HepG2 (cell line): ENCODE measurements at regions not wholly inside any gene's neighbourhood (a gene's known extent, or its start where the extent isn't known, plus 50 kb on each side); places are given as distances from the start of the nearest gene placed in this dataset.
A peak's percentile ranks its signal among the peaks of the same experiment; 100 is the strongest.

Experiments
- ATAC-seq: fragments of 200-7000 bp; cut with Tn5 transposase; 3 replicates; pipeline ENCODE4 v1.9.1; 2020; ENCODE audit warnings: mild to moderate bottlenecking, moderate library complexity
- BruUV-seq: library from RNA; stranded (reverse); fragments of 400-500 nt; replicated peaks from 2 replicates; lab custom pipeline; 2021; lab: Mats Ljungman, UMichigan
- CTCF ChIA-PET: fragments of 300-600 bp; formaldehyde crosslinking; extraction: SDS; loops from one replicate; lab custom pipeline; 2021; ENCODE audit warnings: low total read pairs, inconsistent platforms, low intra/inter-chr PET ratio; lab: Yijun Ruan, JAX
- POLR2A ChIA-PET: fragments of 350-600 bp; sonication (Branson Sonifier 250); formaldehyde crosslinking; loops from one replicate; lab custom pipeline; 2020; ENCODE audit warnings: antibody characterized with exemption, inconsistent platforms; lab: Yijun Ruan, JAX
- DNase-seq: peaks from one replicate; pipeline ENCODE4 v3.0.0-alpha.2; 2015; ENCODE audit warnings: low spot score
- FAIRE-seq: peaks from 3 replicates; lab custom pipeline; 2011; peaks lifted over from hg19 to GRCh38; lab: Jason Lieb, UNC
- H2AFZ ChIP-seq: one replicate; pipeline ENCODE4 v1.6.1; 2011; ENCODE audit warnings: low read length, inconsistent platforms
- H3K27ac ChIP-seq: fragments of 300-600 bp; 3 replicates; pipeline ENCODE4 v1.8.0; 2011; ENCODE audit warnings: mixed run types, mild to moderate bottlenecking, mixed read lengths, low read length, inconsistent platforms; ENCODE audit not compliant: insufficient read depth; ENCODE audit errors: extremely low read length
- H3K27me3 ChIP-seq, 2 experiments: fragments of 200-600 bp in 1 of 2; 2 replicates in 1 of 2; 3 replicates in 1 of 2; pipeline versions ENCODE4 v1.6.0 to v1.8.0; 2011; ENCODE audit warnings: low read length in 2 of 2, mild to moderate bottlenecking in 2 of 2, moderate library complexity in 2 of 2, inconsistent platforms in 1 of 2; ENCODE audit not compliant: insufficient read depth in 2 of 2, control insufficient read depth in 1 of 2
- H3K36me3 ChIP-seq, 2 experiments: fragments of 200-600 bp in 1 of 2; replicated peaks in 1 of 2; 2 replicates in 1 of 2; 3 replicates in 1 of 2; pipeline versions ENCODE4 v1.5.1 to v1.8.0; 2011; ENCODE audit warnings: low read length in 2 of 2, inconsistent platforms in 1 of 2; ENCODE audit not compliant: insufficient read depth in 2 of 2, control insufficient read depth in 1 of 2
- H3K4me1 ChIP-seq: 2 replicates; pipeline ENCODE4 v1.5.1; 2012; ENCODE audit warnings: low read length, inconsistent platforms; ENCODE audit not compliant: insufficient read depth
- H3K4me2 ChIP-seq: 2 replicates; pipeline ENCODE4 v1.6.0; 2011; ENCODE audit warnings: low read depth, low read length, inconsistent platforms
- H3K4me3 ChIP-seq, 3 experiments: fragments of 200-600 bp in 1 of 3; sonication (generic), shearing (Covaris generic) in 1 of 3; replicated peaks in 1 of 3; 2 replicates each; pipeline ENCODE4 v1.5.1; 2011 to 2016; ENCODE audit warnings: low read length in 3 of 3, inconsistent platforms in 2 of 3, low read depth in 2 of 3, mild to moderate bottlenecking in 2 of 3, control low read depth in 1 of 3, mixed read lengths in 1 of 3; ENCODE audit not compliant: insufficient read depth in 1 of 3
- H3K79me2 ChIP-seq: one replicate; pipeline ENCODE4 v1.6.1; 2011; ENCODE audit warnings: low read length, inconsistent platforms; ENCODE audit not compliant: insufficient read depth
- H3K9ac ChIP-seq: 2 replicates; pipeline ENCODE4 v1.6.0; 2011; ENCODE audit warnings: mild to moderate bottlenecking, low read depth, low read length, inconsistent platforms; ENCODE audit not compliant: insufficient read depth
- H3K9me3 ChIP-seq: 2 replicates; pipeline ENCODE4 v1.5.1; 2012; ENCODE audit warnings: mild to moderate bottlenecking, low read length
- H4K20me1 ChIP-seq: 2 replicates; pipeline ENCODE4 v1.6.0; 2011; ENCODE audit warnings: inconsistent platforms, mild to moderate bottlenecking, low read length, moderate library complexity; ENCODE audit not compliant: insufficient read depth
- CEBPB ChIP-seq: IDR thresholded peaks from 2 replicates; pipeline ENCODE4 v1.6.1; 2011; ENCODE audit warnings: low read depth, low read length, improper control_type of control experiment, borderline replicate concordance
- CEBPG ChIP-seq: IDR thresholded peaks from 2 replicates; pipeline ENCODE4 v1.6.1; 2016
- GABPB1 ChIP-seq: IDR thresholded peaks from 2 replicates; pipeline ENCODE4 v1.6.1; 2016; ENCODE audit warnings: mild to moderate bottlenecking, missing genetic modification reagents, moderate library complexity, missing compliant biosample characterization
- HHEX ChIP-seq: IDR thresholded peaks from 2 replicates; pipeline ENCODE4 v1.6.1; 2016; ENCODE audit warnings: control low read depth
- JDP2 ChIP-seq: sonication (generic); formaldehyde crosslinking; IDR thresholded peaks from 2 replicates; pipeline ENCODE4 v1.8.1; 2022; ENCODE audit warnings: missing genetic modification reagents, borderline replicate concordance
- RAD51 ChIP-seq: fragments of 450-650 bp; IDR thresholded peaks from 2 replicates; pipeline ENCODE4 v1.6.1; 2016; ENCODE audit warnings: borderline replicate concordance
- REL ChIP-seq: sonication (generic); formaldehyde crosslinking; conservative IDR thresholded peaks from 2 replicates; pipeline ENCODE4 v1.8.0; 2022; ENCODE audit warnings: mild to moderate bottlenecking, missing genetic modification reagents, moderate library complexity
- STAG1 ChIP-seq: sonication (generic); formaldehyde crosslinking; IDR thresholded peaks from 2 replicates; pipeline ENCODE4 v1.4.0; 2020; ENCODE audit warnings: missing genetic modification reagents
- ZFP37 ChIP-seq: sonication (generic); formaldehyde crosslinking; IDR thresholded peaks from 2 replicates; pipeline ENCODE4 v1.4.0; 2020; ENCODE audit warnings: missing genetic modification reagents, borderline replicate concordance
- WGBS: methylation state at CpG from one replicate; pipeline ENCODE4 v1.1.6; 2017; ENCODE audit warnings: low lambda C conversion rate; 5-methylcytosine and 5-hydroxymethylcytosine counted together
- in situ Hi-C: cut with HindIII; loops from 2 replicates; pipeline ENCODE4 v1.10.0; 2017; ENCODE audit warnings: low pct_unique_long_range_greater_than_20kb; ENCODE audit not compliant: extremely low pct_ligation_motif_present
- intact Hi-C: fragments of 100-400 bp; cut with micrococcal nuclease; formaldehyde crosslinking; loops from one replicate; pipeline ENCODE4 v1.10.0; 2022; ENCODE audit not compliant: unreplicated experiment
- TF ChIP-seq, protein P1 (sequence below), 2 experiments: fragments of 450-650 bp in 1 of 2; sonication (generic) in 1 of 2; formaldehyde crosslinking; IDR thresholded peaks; 2 replicates each; pipeline versions ENCODE4 v1.5.0 to v1.8.0; 2020 to 2022; ENCODE audit warnings: mild to moderate bottlenecking in 1 of 2, missing genetic modification reagents in 1 of 2
- TF ChIP-seq, protein P2 (sequence below): sonication (generic); formaldehyde crosslinking; IDR thresholded peaks from 2 replicates; pipeline ENCODE4 v1.5.0; 2020; ENCODE audit warnings: mild to moderate bottlenecking, missing genetic modification reagents, moderate library complexity

DNA sequence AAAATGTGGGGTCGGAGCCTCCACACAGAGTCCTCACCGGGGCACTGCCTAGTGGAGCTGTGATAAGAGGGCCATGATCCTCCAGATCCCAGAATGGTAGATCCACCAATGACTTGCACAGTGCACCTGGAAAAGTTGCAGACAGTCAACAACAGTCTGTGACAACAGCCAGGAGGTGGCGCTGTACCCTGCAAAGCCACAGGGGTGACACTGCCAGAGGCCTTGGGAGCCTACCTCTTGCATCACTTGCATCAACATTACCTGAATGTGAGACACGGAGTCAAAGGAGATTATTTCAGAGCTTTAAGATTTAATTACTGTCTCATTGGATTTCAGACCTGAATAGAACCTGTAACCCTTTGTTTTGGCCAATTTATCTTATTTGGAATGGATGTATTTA, 614.1 kb upstream of the CDH9 start (continued):
- TF ChIP-seq REL (CRISPR knock-in tag) = no peak
- TF ChIP-seq JDP2 (CRISPR knock-in tag) = no peak
- peak; percentile 50 for TF ChIP-seq CEBPG
- TF ChIP-seq, protein P1, sequence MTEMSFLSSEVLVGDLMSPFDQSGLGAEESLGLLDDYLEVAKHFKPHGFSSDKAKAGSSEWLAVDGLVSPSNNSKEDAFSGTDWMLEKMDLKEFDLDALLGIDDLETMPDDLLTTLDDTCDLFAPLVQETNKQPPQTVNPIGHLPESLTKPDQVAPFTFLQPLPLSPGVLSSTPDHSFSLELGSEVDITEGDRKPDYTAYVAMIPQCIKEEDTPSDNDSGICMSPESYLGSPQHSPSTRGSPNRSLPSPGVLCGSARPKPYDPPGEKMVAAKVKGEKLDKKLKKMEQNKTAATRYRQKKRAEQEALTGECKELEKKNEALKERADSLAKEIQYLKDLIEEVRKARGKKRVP (CRISPR knock-in tag; IDR thresholded peaks at IDR 0.05) = peak in 1 of 2 experiments; percentile 29; a peak in 1 of 4 replicates
- TF ChIP-seq, protein P2, sequence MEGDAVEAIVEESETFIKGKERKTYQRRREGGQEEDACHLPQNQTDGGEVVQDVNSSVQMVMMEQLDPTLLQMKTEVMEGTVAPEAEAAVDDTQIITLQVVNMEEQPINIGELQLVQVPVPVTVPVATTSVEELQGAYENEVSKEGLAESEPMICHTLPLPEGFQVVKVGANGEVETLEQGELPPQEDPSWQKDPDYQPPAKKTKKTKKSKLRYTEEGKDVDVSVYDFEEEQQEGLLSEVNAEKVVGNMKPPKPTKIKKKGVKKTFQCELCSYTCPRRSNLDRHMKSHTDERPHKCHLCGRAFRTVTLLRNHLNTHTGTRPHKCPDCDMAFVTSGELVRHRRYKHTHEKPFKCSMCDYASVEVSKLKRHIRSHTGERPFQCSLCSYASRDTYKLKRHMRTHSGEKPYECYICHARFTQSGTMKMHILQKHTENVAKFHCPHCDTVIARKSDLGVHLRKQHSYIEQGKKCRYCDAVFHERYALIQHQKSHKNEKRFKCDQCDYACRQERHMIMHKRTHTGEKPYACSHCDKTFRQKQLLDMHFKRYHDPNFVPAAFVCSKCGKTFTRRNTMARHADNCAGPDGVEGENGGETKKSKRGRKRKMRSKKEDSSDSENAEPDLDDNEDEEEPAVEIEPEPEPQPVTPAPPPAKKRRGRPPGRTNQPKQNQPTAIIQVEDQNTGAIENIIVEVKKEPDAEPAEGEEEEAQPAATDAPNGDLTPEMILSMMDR (CRISPR knock-in tag) = peak; percentile 57
- TF ChIP-seq CEBPB = peak; percentile 40; the same call in 1 of the 2 replicates
- no peak for TF ChIP-seq GABPB1 (CRISPR knock-in tag)
- no peak for TF ChIP-seq RAD51
- no peak for TF ChIP-seq HHEX
- TF ChIP-seq STAG1 (CRISPR knock-in tag) = peak; percentile 40
- TF ChIP-seq, all 625 proteins: peak for 6

DNA sequence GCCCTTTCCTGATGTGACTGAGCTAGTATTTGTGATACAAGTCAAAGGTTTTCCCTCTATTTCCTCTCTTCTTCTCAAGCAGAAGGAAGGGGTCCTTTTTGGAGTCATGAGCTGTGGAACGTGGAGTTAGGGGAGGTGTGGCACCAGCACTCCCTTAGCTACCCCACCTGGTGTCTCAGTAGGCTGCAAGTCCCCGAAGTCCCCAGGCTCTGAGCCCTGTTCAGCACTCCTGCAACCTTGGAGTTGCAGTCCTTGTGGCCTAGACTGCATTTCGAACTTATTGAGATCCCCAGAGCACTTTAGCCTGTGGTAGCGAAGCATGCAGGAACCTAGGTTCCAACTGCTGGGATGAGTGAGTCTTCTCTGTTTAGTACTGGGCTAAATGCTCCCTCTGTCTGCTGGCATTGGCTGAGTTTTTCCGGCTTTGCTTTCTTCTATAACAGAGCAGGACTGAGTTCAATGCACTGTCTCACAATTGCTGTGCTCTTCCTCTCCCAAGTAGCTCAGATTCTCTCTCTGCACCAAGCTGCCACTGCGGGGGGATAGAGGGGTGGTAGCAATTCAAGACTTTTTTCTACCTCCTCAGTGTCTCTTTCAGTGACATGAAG, 600.7 kb upstream of the CDH9 start:
- WGBS = 0% methylated on average over 3 of the region's 6 CpGs
- H4K20me1 ChIP-seq = no peaks in the 10 kb centered on the region
- no peaks in the 10 kb centered on the region for H3K27me3 ChIP-seq
- no peak overlapping the region for H2AFZ ChIP-seq
- H3K4me3 ChIP-seq = no peak overlapping the region
- ChIA-PET CTCF (no interaction called here), POLR2A (no interaction called here)
- intact Hi-C loops (no loop called here), in situ Hi-C loops (no loop called here)
- no peak for DNase-seq
- H3K79me2 ChIP-seq = no peaks in the 10 kb centered on the region
- H3K4me1 ChIP-seq = no peaks in the 10 kb centered on the region
- no peak overlapping the region for H3K4me2 ChIP-seq
- FAIRE-seq = no peak
- TF ChIP-seq, protein P2 (CRISPR knock-in tag) = 0 out of 2 replicates have a peak, but pooled peaks have one; percentile 7
- TF ChIP-seq ZFP37 (CRISPR knock-in tag) = no peak
- no peak overlapping the region for H3K27ac ChIP-seq
- H3K36me3 ChIP-seq = no peaks in the 10 kb centered on the region
- H3K9me3 ChIP-seq = no peaks in the 10 kb centered on the region
- ATAC-seq = peak; percentile 76
- no peak overlapping the region for H3K9ac ChIP-seq
- BruUV-seq = no TSS peak
